H1 (cell line): ENCODE measurements at regions not wholly inside any gene's neighbourhood (a gene's known extent, or its start where the extent isn't known, plus 50 kb on each side); places are given as distances from the start of the nearest gene placed in this dataset.

Experiments used
- ASH2L ChIP-seq: fragments of 200-600, 300-600 bp; sonication (generic); IDR thresholded peaks from one replicate; pipeline ENCODE4 v1.7.1; 2017; ENCODE audit warnings: low read length
- CBX8 ChIP-seq: fragments of 300-800, 300-1000 bp; sonication (generic); IDR thresholded peaks from 2 replicates; pipeline ENCODE4 v1.7.1; 2016; ENCODE audit warnings: low read depth, low read length, borderline replicate concordance
- CTCF ChIP-seq, 3 experiments: IDR thresholded peaks; 1 replicate in 2 of 3; 2 replicates in 1 of 3; pipeline versions ENCODE4 v1.5.1 to v1.6.1; 2011; ENCODE audit warnings: low read length in 3 of 3, mild to moderate bottlenecking in 3 of 3, inconsistent platforms in 2 of 3, low read depth in 1 of 3, moderate library complexity in 1 of 3; ENCODE audit not compliant: insufficient read depth in 1 of 3; ENCODE audit errors: control extremely low read depth in 1 of 3
- EP300 ChIP-seq, 2 experiments: IDR thresholded peaks; 1 replicate in 1 of 2; 2 replicates in 1 of 2; pipeline ENCODE4 v1.6.1; 2011 to 2012; ENCODE audit warnings: low read depth in 2 of 2, low read length in 2 of 2, mild to moderate bottlenecking in 2 of 2, borderline replicate concordance in 1 of 2, inconsistent platforms in 1 of 2, moderate library complexity in 1 of 2
- EZH2 ChIP-seq: fragments of 200-600 bp; sonication (generic); IDR thresholded peaks from 2 replicates; pipeline ENCODE4 v1.7.1; 2012; ENCODE audit warnings: low read depth, mild to moderate bottlenecking, moderate library complexity, low read length, inconsistent platforms; ENCODE audit not compliant: severe bottlenecking
- GABPA ChIP-seq: IDR thresholded peaks from 2 replicates; pipeline ENCODE4 v1.6.1; 2011; ENCODE audit warnings: mild to moderate bottlenecking, low read length, moderate library complexity, borderline replicate concordance; ENCODE audit not compliant: insufficient read depth
- PHF8 ChIP-seq: fragments of 200-600 bp; sonication (generic); conservative IDR thresholded peaks from 2 replicates; pipeline ENCODE4 v1.7.1; 2012; ENCODE audit warnings: low read depth, mild to moderate bottlenecking, inconsistent platforms, low read length, moderate library complexity
- POLR2A ChIP-seq, 2 experiments: IDR thresholded peaks; 1 replicate in 1 of 2; 2 replicates in 1 of 2; pipeline ENCODE4 v1.6.1; 2011; ENCODE audit warnings: low read depth in 2 of 2, low read length in 2 of 2, mild to moderate bottlenecking in 2 of 2; ENCODE audit errors: control extremely low read depth in 1 of 2
- POLR2AphosphoS5 ChIP-seq: IDR thresholded peaks from 2 replicates; pipeline ENCODE4 v1.6.1; 2011; ENCODE audit warnings: low read depth, low read length
- SP1 ChIP-seq: IDR thresholded peaks from 2 replicates; pipeline ENCODE4 v1.6.1; 2011; ENCODE audit warnings: low read depth, low read length
- TAF1 ChIP-seq: IDR thresholded peaks from 2 replicates; pipeline ENCODE4 v1.6.1; 2011; ENCODE audit warnings: mild to moderate bottlenecking, low read depth, low read length

DNA sequence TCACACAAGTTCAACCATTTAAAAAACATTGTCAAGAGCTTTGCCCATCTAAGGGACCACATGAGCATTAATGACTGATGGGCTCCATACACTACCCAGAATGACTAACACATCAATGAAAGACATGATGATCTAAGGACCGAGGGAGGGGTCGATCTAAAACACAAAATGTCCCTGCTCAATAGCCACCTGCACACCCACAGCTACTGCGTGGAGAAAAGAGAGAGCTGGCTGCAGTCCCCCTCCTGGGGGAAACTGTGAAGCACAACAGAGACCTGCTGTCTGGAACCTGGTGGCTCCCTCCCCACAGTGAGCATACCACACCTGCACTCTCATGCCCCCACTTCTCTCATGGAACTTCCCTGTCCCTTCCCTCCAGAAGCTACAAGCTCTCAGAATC lies 130.1 kb upstream of the ERG start:
- TF ChIP-seq POLR2A (IDR thresholded peaks at IDR 0.05; ENCODE audit: control extremely low read depth in 1 of 2, low read depth in 2 of 2, low read length in 2 of 2), result no peak
- TF ChIP-seq CTCF (IDR thresholded peaks at IDR 0.05; ENCODE audit: control extremely low read depth in 1 of 3, insufficient read depth in 1 of 3, low read depth in 1 of 3, low read length in 3 of 3), result peak; percentile 17 to 46 (median 25)
- TF ChIP-seq EP300 (IDR thresholded peaks at IDR 0.05; ENCODE audit: borderline replicate concordance in 1 of 2, low read depth in 2 of 2, low read length in 2 of 2), result no peak
- no peak for TF ChIP-seq POLR2AphosphoS5
- no peak for TF ChIP-seq ASH2L
- no peak for TF ChIP-seq CBX8
- no peak for TF ChIP-seq EZH2
- no peak for TF ChIP-seq SP1
- TF ChIP-seq PHF8, result no peak
- no peak for TF ChIP-seq GABPA
- no peak for TF ChIP-seq TAF1
